ENCODE measurements at regions not wholly inside any gene's neighbourhood (a gene's known extent, or its start where the extent isn't known, plus 50 kb on each side); places are given as distances from the start of the nearest gene placed in this dataset.

GRCh38 chr10:117673230-117674010, 130.9 kb downstream of the EMX2 start:
- no peak for DNase-seq

- DNase-seq, result no peak
Measured at GRCh38 chr10:117674201-117674600, 131.7 kb downstream of the EMX2 start.

- DNase-seq, result no peak
Measured at GRCh38 chr10:117674646-117675045, 132.1 kb downstream of the EMX2 start.

- no peak for DNase-seq
Measured at GRCh38 chr10:117675514-117676055, 133.0 kb downstream of the EMX2 start.

- no peak for DNase-seq
Measured at GRCh38 chr10:117677239-117677638, 134.7 kb downstream of the EMX2 start.

- DNase-seq, result no peak
Measured at GRCh38 chr10:117677890-117678500, 135.4 kb downstream of the EMX2 start.

- DNase-seq, result no peak
Measured at GRCh38 chr10:117680601-117681000, 138.1 kb downstream of the EMX2 start.

GRCh38 chr10:117681104-117681503, 138.6 kb downstream of the EMX2 start:
- no peak for DNase-seq

GRCh38 chr10:117684046-117684610, 141.6 kb downstream of the EMX2 start:
- DNase-seq, result no peak

- no peak for DNase-seq
Measured at GRCh38 chr10:117684672-117685211, 142.2 kb downstream of the EMX2 start.

GRCh38 chr10:117685431-117685830, 142.9 kb downstream of the EMX2 start:
- no peak for DNase-seq

- no peak for DNase-seq
Measured at GRCh38 chr10:117686606-117687005, 144.1 kb downstream of the EMX2 start.

- no peak for DNase-seq
Measured at GRCh38 chr10:117688358-117688757, 145.8 kb downstream of the EMX2 start.

GRCh38 chr10:117689566-117689965, 147.0 kb downstream of the EMX2 start:
- no peak for DNase-seq

GRCh38 chr10:117690359-117690758, 147.8 kb downstream of the EMX2 start:
- DNase-seq, result no peak

GRCh38 chr10:117694190-117694589, 151.6 kb downstream of the EMX2 start:
- no peak for DNase-seq

GRCh38 chr10:117697402-117697801, 154.9 kb downstream of the EMX2 start:
- no peak for DNase-seq

- DNase-seq, result no peak
Measured at GRCh38 chr10:117698809-117699208, 156.3 kb downstream of the EMX2 start.

- DNase-seq, result no peak
Measured at GRCh38 chr10:117699436-117700075, 157.0 kb downstream of the EMX2 start.

GRCh38 chr10:117710181-117710798, 167.7 kb downstream of the EMX2 start:
- no peak for DNase-seq

- no peak for DNase-seq
Measured at GRCh38 chr10:117716889-117717288, 174.3 kb downstream of the EMX2 start.
